Adrenal gland (tissue), 5 donors: ENCODE measurements at regions not wholly inside any gene's neighbourhood (a gene's known extent, or its start where the extent isn't known, plus 50 kb on each side); places are given as distances from the start of the nearest gene placed in this dataset.

Source experiments
- POLR2A ChIP-seq, 2 donors: fragments of 450-650 bp; IDR thresholded peaks; one replicate each; pipeline ENCODE4 v1.6.1; 2017; ENCODE audit warnings: antibody characterized with exemption in 2 of 2, mild to moderate bottlenecking in 2 of 2, moderate library complexity in 1 of 2
- TF ChIP-seq, protein P1 (sequence below), 6 experiments: fragments of 450-650 bp in 4 of 6; fragments of 200-600 bp in 2 of 6; sonication (generic) in 1 of 6; IDR thresholded peaks; 1 replicate in 5 of 6; 2 replicates in 1 of 6; pipeline versions ENCODE4 v1.5.1 to v1.8.0; 2016 to 2021; ENCODE audit warnings: antibody characterized with exemption in 6 of 6, mild to moderate bottlenecking in 2 of 6, moderate library complexity in 1 of 6
- donor health status: DM: no; HTN: no; CAD: no.

GRCh38 chr2:180191432-180192124 is 184.5 kb upstream of the CWC22 start:
- TF ChIP-seq, protein P1, sequence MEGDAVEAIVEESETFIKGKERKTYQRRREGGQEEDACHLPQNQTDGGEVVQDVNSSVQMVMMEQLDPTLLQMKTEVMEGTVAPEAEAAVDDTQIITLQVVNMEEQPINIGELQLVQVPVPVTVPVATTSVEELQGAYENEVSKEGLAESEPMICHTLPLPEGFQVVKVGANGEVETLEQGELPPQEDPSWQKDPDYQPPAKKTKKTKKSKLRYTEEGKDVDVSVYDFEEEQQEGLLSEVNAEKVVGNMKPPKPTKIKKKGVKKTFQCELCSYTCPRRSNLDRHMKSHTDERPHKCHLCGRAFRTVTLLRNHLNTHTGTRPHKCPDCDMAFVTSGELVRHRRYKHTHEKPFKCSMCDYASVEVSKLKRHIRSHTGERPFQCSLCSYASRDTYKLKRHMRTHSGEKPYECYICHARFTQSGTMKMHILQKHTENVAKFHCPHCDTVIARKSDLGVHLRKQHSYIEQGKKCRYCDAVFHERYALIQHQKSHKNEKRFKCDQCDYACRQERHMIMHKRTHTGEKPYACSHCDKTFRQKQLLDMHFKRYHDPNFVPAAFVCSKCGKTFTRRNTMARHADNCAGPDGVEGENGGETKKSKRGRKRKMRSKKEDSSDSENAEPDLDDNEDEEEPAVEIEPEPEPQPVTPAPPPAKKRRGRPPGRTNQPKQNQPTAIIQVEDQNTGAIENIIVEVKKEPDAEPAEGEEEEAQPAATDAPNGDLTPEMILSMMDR (IDR thresholded peaks at IDR 0.05): no peak
- no peak for TF ChIP-seq POLR2A (IDR thresholded peaks at IDR 0.05)
